KMS-11 (cell line): ENCODE measurements at regions not wholly inside any gene's neighbourhood (a gene's known extent, or its start where the extent isn't known, plus 50 kb on each side); places are given as distances from the start of the nearest gene placed in this dataset.

Experiments used
- H2AFZ ChIP-seq: fragments of 200-600 bp; sonication (generic); 2 replicates; pipeline ENCODE4 v1.6.1; 2016; ENCODE audit warnings: antibody characterized with exemption, mixed run types, low read depth
- H3K27ac ChIP-seq: fragments of 200-600 bp; sonication (generic); 2 replicates; pipeline ENCODE4 v1.6.1; 2016; ENCODE audit warnings: mild to moderate bottlenecking, mixed run types
- H3K27me3 ChIP-seq: fragments of 200-600 bp; sonication (generic); 2 replicates; pipeline ENCODE4 v1.6.1; 2017; ENCODE audit warnings: mild to moderate bottlenecking, low read depth, mixed run types, moderate library complexity; ENCODE audit not compliant: insufficient read depth
- H3K36me3 ChIP-seq: fragments of 200-600 bp; sonication (generic); 2 replicates; pipeline ENCODE4 v1.6.1; 2017; ENCODE audit warnings: mild to moderate bottlenecking, mixed run types; ENCODE audit not compliant: insufficient read depth
- H3K4me1 ChIP-seq: fragments of 200-600 bp; sonication (generic); 2 replicates; pipeline ENCODE4 v1.6.1; 2016; ENCODE audit warnings: mild to moderate bottlenecking, low read depth, mixed run types; ENCODE audit not compliant: poor library complexity, severe bottlenecking
- H3K4me2 ChIP-seq: fragments of 200-600 bp; sonication (generic); 2 replicates; pipeline ENCODE4 v1.7.0; 2016; ENCODE audit warnings: mild to moderate bottlenecking, mixed run types
- H3K4me3 ChIP-seq: fragments of 200-600 bp; sonication (generic); IDR thresholded peaks from 2 replicates; pipeline ENCODE4 v1.6.1; 2017; ENCODE audit warnings: low read depth, low read length, mixed read lengths; ENCODE audit not compliant: insufficient read depth
- H3K79me2 ChIP-seq: fragments of 200-600 bp; sonication (generic); 2 replicates; pipeline ENCODE4 v1.6.1; 2016; ENCODE audit warnings: low read depth, mixed run types; ENCODE audit not compliant: insufficient read depth
- H3K9ac ChIP-seq: fragments of 200-600 bp; sonication (generic); 2 replicates; pipeline ENCODE4 v1.6.1; 2016; ENCODE audit warnings: mild to moderate bottlenecking, mixed run types
- H4K20me1 ChIP-seq: fragments of 200-600 bp; sonication (generic); 2 replicates; pipeline ENCODE4 v1.6.1; 2016; ENCODE audit warnings: mild to moderate bottlenecking, mixed run types; ENCODE audit not compliant: insufficient read depth
- TF ChIP-seq, protein P1 (sequence below): fragments of 200-600 bp; sonication (generic); conservative IDR thresholded peaks from 2 replicates; pipeline ENCODE4 v1.6.1; 2017; ENCODE audit warnings: low read depth, mild to moderate bottlenecking, antibody characterized with exemption, low read length, moderate library complexity, mixed read lengths

DNA sequence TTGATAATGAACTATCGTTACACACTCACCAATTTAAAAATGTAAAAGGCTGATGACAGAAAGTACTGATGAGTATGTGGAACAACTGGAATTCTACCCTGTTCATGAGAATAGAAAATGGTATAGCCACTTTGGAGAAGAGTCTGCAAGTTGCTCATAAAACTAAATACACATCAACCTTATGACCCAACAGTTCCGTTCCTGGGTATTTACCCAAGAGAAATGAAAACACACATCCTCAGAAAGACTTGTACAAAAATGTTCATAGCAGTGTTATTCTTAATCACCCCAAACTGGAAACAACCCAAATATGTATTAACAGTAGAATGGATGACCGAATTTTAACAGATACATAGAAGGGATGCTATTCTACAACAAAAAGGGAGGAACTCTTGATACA, 145.7 kb upstream of the LRFN2 start:
- Histone ChIP-seq H3K4me3 (no peak overlapping the region), H2AFZ (no peak overlapping the region), H3K9ac (no peak overlapping the region), H3K27ac (no peak overlapping the region), H3K36me3 (no peaks in the 10 kb centered on the region), H3K4me1 (no peaks in the 10 kb centered on the region), H4K20me1 (no peaks in the 10 kb centered on the region), H3K79me2 (no peaks in the 10 kb centered on the region), H3K27me3 (no peaks in the 10 kb centered on the region), H3K4me2 (no peak overlapping the region)
- TF ChIP-seq, protein P1, sequence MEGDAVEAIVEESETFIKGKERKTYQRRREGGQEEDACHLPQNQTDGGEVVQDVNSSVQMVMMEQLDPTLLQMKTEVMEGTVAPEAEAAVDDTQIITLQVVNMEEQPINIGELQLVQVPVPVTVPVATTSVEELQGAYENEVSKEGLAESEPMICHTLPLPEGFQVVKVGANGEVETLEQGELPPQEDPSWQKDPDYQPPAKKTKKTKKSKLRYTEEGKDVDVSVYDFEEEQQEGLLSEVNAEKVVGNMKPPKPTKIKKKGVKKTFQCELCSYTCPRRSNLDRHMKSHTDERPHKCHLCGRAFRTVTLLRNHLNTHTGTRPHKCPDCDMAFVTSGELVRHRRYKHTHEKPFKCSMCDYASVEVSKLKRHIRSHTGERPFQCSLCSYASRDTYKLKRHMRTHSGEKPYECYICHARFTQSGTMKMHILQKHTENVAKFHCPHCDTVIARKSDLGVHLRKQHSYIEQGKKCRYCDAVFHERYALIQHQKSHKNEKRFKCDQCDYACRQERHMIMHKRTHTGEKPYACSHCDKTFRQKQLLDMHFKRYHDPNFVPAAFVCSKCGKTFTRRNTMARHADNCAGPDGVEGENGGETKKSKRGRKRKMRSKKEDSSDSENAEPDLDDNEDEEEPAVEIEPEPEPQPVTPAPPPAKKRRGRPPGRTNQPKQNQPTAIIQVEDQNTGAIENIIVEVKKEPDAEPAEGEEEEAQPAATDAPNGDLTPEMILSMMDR = no peak

GRCh38 chr6:40728643-40729042, 141.5 kb upstream of the LRFN2 start:
- H3K4me3 ChIP-seq = no peak overlapping the region
- TF ChIP-seq, protein P1 = no peak

DNA sequence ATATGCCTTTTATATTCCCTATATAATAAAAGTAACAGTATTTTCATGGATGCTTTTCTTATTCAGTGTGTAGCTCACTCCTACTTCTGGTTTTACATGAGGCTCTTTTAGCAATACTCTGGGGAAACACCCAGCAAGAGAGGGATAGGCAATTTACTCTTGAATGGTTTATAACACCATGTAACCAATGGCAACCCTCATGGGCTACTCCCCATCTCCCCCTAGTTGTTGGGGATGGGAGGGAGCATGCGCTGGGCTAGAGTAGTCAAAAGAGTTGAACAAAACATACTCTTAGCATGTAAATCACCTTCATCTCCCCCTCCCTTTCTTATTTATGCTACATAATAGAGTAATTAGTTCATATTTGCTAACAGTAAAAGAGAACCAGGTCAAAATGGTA, 140.1 kb upstream of the LRFN2 start:
- H3K27me3 ChIP-seq = no peaks in the 10 kb centered on the region
- H3K4me3 ChIP-seq = no peak overlapping the region
- no peaks in the 10 kb centered on the region for H3K36me3 ChIP-seq
- H4K20me1 ChIP-seq = no peaks in the 10 kb centered on the region
- H2AFZ ChIP-seq = no peak overlapping the region
- no peaks in the 10 kb centered on the region for H3K79me2 ChIP-seq
- H3K27ac ChIP-seq = no peak overlapping the region
- no peaks in the 10 kb centered on the region for H3K4me1 ChIP-seq
- H3K9ac ChIP-seq = no peak overlapping the region
- TF ChIP-seq, protein P1 = no peak
- no peak overlapping the region for H3K4me2 ChIP-seq

More at GRCh38 chr6:40728643-40729042, 141.5 kb upstream of the LRFN2 start:
- Histone ChIP-seq H3K27ac (no peak overlapping the region), H2AFZ (no peak overlapping the region), H3K27me3 (no peaks in the 10 kb centered on the region), H3K9ac (no peak overlapping the region), H3K36me3 (no peaks in the 10 kb centered on the region), H3K79me2 (no peaks in the 10 kb centered on the region), H3K4me2 (no peak overlapping the region), H4K20me1 (no peaks in the 10 kb centered on the region), H3K4me1 (no peaks in the 10 kb centered on the region)

DNA sequence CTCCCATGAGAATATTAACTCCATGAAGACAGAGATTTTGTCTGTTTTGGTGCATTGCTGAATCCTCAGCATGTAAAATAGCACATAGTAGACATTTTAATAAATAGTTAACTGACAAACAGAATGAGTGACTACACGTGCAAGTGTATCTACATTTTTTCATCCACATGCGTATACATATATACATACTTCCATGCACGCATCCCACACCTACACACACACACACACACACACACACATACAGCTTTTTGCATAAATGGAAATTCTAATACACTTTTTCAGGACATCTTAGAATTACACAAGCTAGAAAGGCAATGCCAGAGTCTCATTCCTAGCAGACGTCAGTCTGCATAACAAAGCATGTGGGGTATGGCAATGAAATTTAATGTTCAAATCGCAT, 139.7 kb upstream of the LRFN2 start:
- no peaks in the 10 kb centered on the region for H3K27me3 ChIP-seq
- no peak overlapping the region for H3K9ac ChIP-seq
- no peak overlapping the region for H3K27ac ChIP-seq
- no peaks in the 10 kb centered on the region for H4K20me1 ChIP-seq
- no peaks in the 10 kb centered on the region for H3K4me1 ChIP-seq
- TF ChIP-seq, protein P1 = no peak
- no peak overlapping the region for H2AFZ ChIP-seq
- no peaks in the 10 kb centered on the region for H3K36me3 ChIP-seq
- H3K79me2 ChIP-seq = no peaks in the 10 kb centered on the region
- H3K4me3 ChIP-seq = no peak overlapping the region
- H3K4me2 ChIP-seq = no peak overlapping the region
